ENCODE measurements at regions not wholly inside any gene's neighbourhood (a gene's known extent, or its start where the extent isn't known, plus 50 kb on each side); places are given as distances from the start of the nearest gene placed in this dataset.

DNA sequence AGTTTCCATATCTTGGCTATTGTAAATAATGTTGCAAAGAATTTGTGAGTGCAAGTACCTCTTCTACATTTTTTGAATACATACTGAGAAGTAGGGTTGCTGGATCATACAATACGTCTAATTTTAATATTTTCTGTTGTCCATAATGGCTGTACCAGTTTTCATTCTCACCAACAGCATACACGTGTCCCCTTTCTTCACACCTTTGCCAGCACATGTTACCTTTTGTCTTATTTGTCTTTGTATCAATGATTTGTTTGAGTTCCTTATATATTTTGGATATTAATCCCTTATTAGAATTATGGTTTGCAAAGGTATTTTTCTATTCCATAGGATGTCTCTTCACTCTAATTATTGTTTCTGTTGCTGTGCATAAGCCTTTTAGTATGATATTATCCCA, 904.3 kb downstream of the METTL15 start:
- no TSS peak for BruUV-seq (replicated peaks)

DNA sequence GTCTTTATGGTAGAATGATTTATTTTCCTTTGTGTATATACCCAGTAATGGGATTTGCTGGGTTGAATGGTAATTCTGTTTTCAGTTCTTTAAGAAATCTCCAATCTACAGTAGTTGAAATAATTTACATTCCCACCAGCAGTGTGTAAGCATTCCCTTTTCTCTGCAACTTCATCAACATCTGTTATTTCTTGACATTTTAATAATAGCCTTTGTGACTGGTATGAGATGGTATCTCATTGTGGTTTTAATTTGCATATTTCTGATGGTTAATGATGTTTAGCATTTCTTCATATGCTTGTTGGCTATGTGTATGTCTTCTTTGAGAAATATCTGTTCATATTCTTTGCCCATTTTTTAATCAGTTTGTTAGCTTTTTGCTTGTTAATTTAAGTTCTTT, 901.2 kb downstream of the METTL15 start:
- no peaks in the 10 kb centered on the region for H3K79me2 ChIP-seq (ENCODE audit: control insufficient read depth, insufficient read depth, low read length)
- FAIRE-seq: no peak
- H3K9me3 ChIP-seq (replicated peaks; ENCODE audit: control insufficient read depth, insufficient read depth, low read length): no peaks in the 10 kb centered on the region
- H3K9me1 ChIP-seq (replicated peaks; ENCODE audit: control insufficient read depth, extremely low read depth, insufficient read depth, low read length): no peaks in the 10 kb centered on the region
- H2AFZ ChIP-seq (ENCODE audit: low read depth, low read length): no peak overlapping the region
- no peak overlapping the region for H3K9ac ChIP-seq (replicated peaks; ENCODE audit: extremely low read depth, insufficient read depth, low read length)
- no peak overlapping the region for H3K4me3 ChIP-seq (replicated peaks in 1 of 3; ENCODE audit: insufficient read depth in 1 of 3, low read depth in 1 of 3, low read length in 3 of 3)
- no peaks in the 10 kb centered on the region for H4K20me1 ChIP-seq (replicated peaks; ENCODE audit: control insufficient read depth, extremely low read depth, insufficient read depth, low read length)
- no peaks in the 10 kb centered on the region for H3K36me3 ChIP-seq (ENCODE audit: control insufficient read depth in 2 of 2, extremely low read depth in 1 of 2, insufficient read depth in 2 of 2, low read length in 2 of 2)
- H3K27ac ChIP-seq (ENCODE audit: insufficient read depth, low read depth, low read length): no peak overlapping the region
- TF ChIP-seq GATA2 (IDR thresholded peaks at IDR 0.05; ENCODE audit: insufficient read depth, insufficient read length, low read depth, low read length) (no peak), FOS (IDR thresholded peaks at IDR 0.05; ENCODE audit: borderline replicate concordance, insufficient read depth, low read length) (no peak), POLR2A (IDR thresholded peaks at IDR 0.05; ENCODE audit: low read depth, low read length) (no peak), POLR2AphosphoS5 (IDR thresholded peaks at IDR 0.05; ENCODE audit: insufficient read depth, low read depth, low read length) (no peak), JUN (IDR thresholded peaks at IDR 0.05; ENCODE audit: borderline replicate concordance, insufficient read depth, insufficient read length, low read depth) (no peak), MYC (IDR thresholded peaks at IDR 0.05; ENCODE audit: low read depth, low read length) (no peak), EZH2 (IDR thresholded peaks at IDR 0.05; ENCODE audit: borderline replicate concordance, low read depth, low read length, severe bottlenecking) (no peak)
- TF ChIP-seq, protein P1, sequence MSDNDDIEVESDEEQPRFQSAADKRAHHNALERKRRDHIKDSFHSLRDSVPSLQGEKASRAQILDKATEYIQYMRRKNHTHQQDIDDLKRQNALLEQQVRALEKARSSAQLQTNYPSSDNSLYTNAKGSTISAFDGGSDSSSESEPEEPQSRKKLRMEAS (IDR thresholded peaks at IDR 0.05; ENCODE audit: insufficient read depth, insufficient read length): no peak
- TF ChIP-seq, protein P2, sequence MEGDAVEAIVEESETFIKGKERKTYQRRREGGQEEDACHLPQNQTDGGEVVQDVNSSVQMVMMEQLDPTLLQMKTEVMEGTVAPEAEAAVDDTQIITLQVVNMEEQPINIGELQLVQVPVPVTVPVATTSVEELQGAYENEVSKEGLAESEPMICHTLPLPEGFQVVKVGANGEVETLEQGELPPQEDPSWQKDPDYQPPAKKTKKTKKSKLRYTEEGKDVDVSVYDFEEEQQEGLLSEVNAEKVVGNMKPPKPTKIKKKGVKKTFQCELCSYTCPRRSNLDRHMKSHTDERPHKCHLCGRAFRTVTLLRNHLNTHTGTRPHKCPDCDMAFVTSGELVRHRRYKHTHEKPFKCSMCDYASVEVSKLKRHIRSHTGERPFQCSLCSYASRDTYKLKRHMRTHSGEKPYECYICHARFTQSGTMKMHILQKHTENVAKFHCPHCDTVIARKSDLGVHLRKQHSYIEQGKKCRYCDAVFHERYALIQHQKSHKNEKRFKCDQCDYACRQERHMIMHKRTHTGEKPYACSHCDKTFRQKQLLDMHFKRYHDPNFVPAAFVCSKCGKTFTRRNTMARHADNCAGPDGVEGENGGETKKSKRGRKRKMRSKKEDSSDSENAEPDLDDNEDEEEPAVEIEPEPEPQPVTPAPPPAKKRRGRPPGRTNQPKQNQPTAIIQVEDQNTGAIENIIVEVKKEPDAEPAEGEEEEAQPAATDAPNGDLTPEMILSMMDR (IDR thresholded peaks at IDR 0.05; ENCODE audit: extremely low read depth in 1 of 2, insufficient read depth in 1 of 2, low read depth in 1 of 2, low read length in 2 of 2): no peak
- no peaks in the 10 kb centered on the region for H3K27me3 ChIP-seq (ENCODE audit: control insufficient read depth in 2 of 2, insufficient read depth in 2 of 2, low read length in 2 of 2)
- POLR2A ChIA-PET: no interaction called here
- no peak overlapping the region for H3K4me2 ChIP-seq (ENCODE audit: insufficient read depth, low read length)
- CTCF ChIA-PET: no interaction called here
- intact Hi-C loops (cut with micrococcal nuclease) (no loop called here), dilution Hi-C loops (cut with MboI; ENCODE audit: extremely low pct_ligation_motif_present, low sequenced_read_pairs) (no loop called here)
- peaks cover 29% of the 10 kb centered on the region for H3K4me1 ChIP-seq (ENCODE audit: control insufficient read depth, extremely low read depth, insufficient read depth, low read length)
- no TSS peak for BruUV-seq (replicated peaks)
- no peak for DNase-seq (ENCODE audit: low read depth, low spot score)

More for the DNA sequence above, 904.3 kb downstream of the METTL15 start:
- no peak overlapping the region for H3K9ac ChIP-seq (replicated peaks; ENCODE audit: extremely low read depth, insufficient read depth, low read length)
- H2AFZ ChIP-seq (ENCODE audit: low read depth, low read length): no peak overlapping the region
- no peaks in the 10 kb centered on the region for H3K9me1 ChIP-seq (replicated peaks; ENCODE audit: control insufficient read depth, extremely low read depth, insufficient read depth, low read length)
- no peak overlapping the region for H3K27ac ChIP-seq (ENCODE audit: insufficient read depth, low read depth, low read length)
- FAIRE-seq (no peak), DNase-seq (ENCODE audit: low read depth, low spot score) (no peak)
- ChIA-PET POLR2A (no interaction called here), CTCF (no interaction called here)
- TF ChIP-seq POLR2AphosphoS5 (IDR thresholded peaks at IDR 0.05; ENCODE audit: insufficient read depth, low read depth, low read length): no peak
- TF ChIP-seq MYC (IDR thresholded peaks at IDR 0.05; ENCODE audit: low read depth, low read length): no peak
- TF ChIP-seq JUN (IDR thresholded peaks at IDR 0.05; ENCODE audit: borderline replicate concordance, insufficient read depth, insufficient read length, low read depth): no peak
- TF ChIP-seq, protein P2 (IDR thresholded peaks at IDR 0.05; ENCODE audit: extremely low read depth in 1 of 2, insufficient read depth in 1 of 2, low read depth in 1 of 2, low read length in 2 of 2): no peak
- H4K20me1 ChIP-seq (replicated peaks; ENCODE audit: control insufficient read depth, extremely low read depth, insufficient read depth, low read length): no peaks in the 10 kb centered on the region
- intact Hi-C loops (cut with micrococcal nuclease): no loop called here
- no peak overlapping the region for H3K4me3 ChIP-seq (replicated peaks in 1 of 3; ENCODE audit: insufficient read depth in 1 of 3, low read depth in 1 of 3, low read length in 3 of 3)
- H3K4me1 ChIP-seq (ENCODE audit: control insufficient read depth, extremely low read depth, insufficient read depth, low read length): peaks cover 16% of the 10 kb centered on the region
- H3K4me2 ChIP-seq (ENCODE audit: insufficient read depth, low read length): no peak overlapping the region
- dilution Hi-C loops (cut with MboI; ENCODE audit: extremely low pct_ligation_motif_present, low sequenced_read_pairs): no loop called here
- no peaks in the 10 kb centered on the region for H3K36me3 ChIP-seq (ENCODE audit: control insufficient read depth in 2 of 2, extremely low read depth in 1 of 2, insufficient read depth in 2 of 2, low read length in 2 of 2)
- no peaks in the 10 kb centered on the region for H3K27me3 ChIP-seq (ENCODE audit: control insufficient read depth in 2 of 2, insufficient read depth in 2 of 2, low read length in 2 of 2)
- no peaks in the 10 kb centered on the region for H3K9me3 ChIP-seq (replicated peaks; ENCODE audit: control insufficient read depth, insufficient read depth, low read length)
- H3K79me2 ChIP-seq (ENCODE audit: control insufficient read depth, insufficient read depth, low read length): no peaks in the 10 kb centered on the region
